SK-MEL-5 (cell line): ENCODE measurements at regions not wholly inside any gene's neighbourhood (a gene's known extent, or its start where the extent isn't known, plus 50 kb on each side); places are given as distances from the start of the nearest gene placed in this dataset.
"Not testable (repeated sequence)": the region's sequence is repeated elsewhere in the genome, so short reads cannot be mapped to it uniquely, and the experiment has no call there.

Experiments used
- DNase-seq: peaks from one replicate; pipeline ENCODE4 v3.0.0-alpha.2; 2016; ENCODE audit warnings: low read depth, low spot score
- in situ Hi-C: cut with HindIII; loops from 2 replicates; pipeline ENCODE4 v1.10.0; 2016; ENCODE audit warnings: low sequenced_read_pairs, high pct_unique_total_duplicates, low pct_unique_long_range_greater_than_20kb

DNA sequence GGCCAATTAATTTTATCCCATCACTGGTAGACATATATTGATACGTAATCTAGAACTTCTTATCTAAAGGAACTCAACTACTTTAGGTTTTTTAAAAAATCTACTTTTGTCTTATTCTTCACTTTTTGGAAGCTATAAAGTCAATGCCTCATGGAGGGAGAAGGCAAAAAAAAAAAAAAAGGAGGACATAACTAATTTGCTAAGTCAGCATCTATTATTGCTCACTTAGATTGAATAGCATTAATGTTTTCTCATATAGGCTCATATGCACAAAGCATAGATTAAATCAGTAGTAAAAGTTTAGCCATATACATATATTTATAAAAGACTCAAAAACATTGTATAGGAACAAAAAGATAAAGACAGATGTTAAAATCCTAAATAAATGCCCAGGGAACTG, 179.3 kb upstream of the DGKB start:
- in situ Hi-C loops, result no loop called here
- no peak for DNase-seq

DNA sequence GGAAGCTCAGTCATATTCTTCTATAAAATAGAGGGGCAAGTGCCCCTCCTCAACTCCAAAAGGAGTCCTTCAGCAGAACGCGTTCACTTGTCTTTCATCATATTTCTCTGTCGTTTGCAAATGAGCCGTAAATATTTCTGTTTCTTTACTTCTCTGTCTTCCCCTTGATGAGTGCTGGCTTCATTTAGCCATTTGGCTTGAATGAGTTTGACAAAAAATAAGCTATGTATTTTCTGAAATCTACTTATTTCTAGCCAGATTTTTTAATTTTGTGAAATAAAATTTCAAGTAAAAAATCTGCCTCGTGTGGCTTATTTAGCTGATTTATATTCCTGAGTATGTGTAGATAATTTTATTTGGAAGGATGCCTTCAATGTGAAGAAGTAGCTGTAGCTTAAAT, 170.8 kb upstream of the DGKB start:
- in situ Hi-C loops, result no loop called here
- DNase-seq, result no peak

DNA sequence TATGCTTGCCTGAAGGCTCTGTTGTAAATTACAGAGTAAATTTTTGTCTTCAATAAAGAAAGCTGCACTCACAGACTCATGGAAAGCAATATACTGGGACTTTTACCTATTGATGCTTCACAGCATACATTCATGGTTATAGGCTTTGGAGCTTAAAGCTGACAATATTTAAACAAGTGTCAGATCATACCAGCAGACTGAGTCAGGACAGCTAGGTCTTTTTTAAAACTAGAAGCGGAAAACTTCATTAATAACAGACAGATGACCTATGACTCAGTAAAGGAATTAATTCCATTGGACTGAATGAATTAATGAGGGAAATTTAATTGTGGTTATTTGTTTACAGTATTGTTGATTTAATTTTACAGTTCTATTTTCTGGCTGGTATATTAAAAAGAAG, 165.8 kb upstream of the DGKB start:
- DNase-seq, result no peak
- in situ Hi-C loops, result no loop called here

DNA sequence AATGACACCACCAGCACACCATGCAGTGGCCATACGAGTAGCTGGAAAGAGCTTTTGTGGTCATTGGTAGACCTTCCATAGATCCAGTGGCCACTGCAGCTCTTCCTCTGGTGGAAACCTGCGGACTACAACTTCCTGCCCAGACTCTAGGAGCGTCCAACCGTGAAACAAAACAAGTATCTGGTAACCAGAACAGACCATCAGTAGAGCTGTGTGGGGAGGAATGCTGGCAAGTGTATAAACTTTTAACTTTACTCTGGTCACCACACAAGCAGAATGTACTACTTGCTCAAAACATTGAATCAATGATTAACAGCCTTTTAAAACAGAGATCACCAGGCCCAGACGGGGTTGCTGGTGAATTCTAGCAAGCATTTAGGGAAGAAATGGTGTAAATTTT, 154.7 kb upstream of the DGKB start:
- DNase-seq, result no peak
- in situ Hi-C loops, result no loop called here

DNA sequence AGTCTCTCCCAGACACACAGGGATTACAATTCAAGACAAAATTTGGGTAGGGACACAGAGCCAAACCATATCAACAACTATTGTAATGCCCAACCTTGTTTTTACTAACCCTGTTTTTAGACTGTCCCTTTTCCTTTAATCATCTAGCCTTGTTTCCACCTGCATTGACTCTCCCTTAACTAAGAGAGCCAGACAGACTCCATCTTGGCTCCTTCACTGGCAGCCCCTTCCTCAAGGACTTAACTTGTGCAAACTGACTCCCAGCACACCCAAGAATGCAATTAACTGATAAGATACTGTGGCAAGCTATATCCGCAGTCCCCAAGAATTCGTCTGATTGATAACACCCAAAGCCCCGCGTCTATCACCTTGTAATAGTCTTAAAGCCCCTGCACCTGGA, 151.8 kb upstream of the DGKB start:
- in situ Hi-C loops, DNase-seq: not testable (repeated sequence)

DNA sequence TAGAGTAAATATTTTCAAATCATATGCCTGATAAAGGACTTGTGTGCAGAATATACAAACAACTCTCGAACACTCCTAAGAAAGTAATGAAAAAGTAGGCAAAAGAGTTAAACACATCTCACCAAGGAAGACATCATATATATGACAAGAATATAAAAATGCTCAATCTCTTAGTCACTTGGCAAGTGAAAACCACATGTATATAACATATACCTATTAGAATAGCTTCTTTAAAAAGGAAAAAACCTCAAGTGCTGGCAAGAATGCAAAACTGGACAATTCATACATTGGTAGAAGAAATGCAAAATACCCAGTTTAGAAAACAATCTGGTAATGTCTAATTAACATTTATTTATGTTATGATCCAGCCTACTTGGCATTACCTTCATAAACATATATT, 146.6 kb upstream of the DGKB start:
- in situ Hi-C loops, result no loop called here
- no peak for DNase-seq

DNA sequence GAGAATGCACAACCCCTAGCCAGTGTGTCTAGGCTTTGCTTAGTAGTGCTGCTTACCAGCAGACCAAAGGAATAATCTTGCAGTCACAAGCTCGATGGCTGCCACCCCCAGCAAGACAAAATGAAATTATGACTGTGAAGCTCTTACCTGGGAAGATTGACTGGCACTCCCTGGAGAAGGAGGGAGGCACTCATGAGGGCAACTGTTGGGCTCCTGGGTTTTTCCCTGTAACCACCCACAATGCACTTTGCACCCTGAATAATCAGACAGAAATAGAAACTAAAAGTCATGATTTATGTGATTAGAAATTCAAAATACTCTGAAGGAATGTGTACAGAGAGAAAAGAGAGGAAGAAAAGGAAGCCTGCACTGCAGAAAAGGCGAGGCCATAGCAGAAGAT, 144.3 kb upstream of the DGKB start:
- in situ Hi-C loops, result no loop called here
- no peak for DNase-seq

DNA sequence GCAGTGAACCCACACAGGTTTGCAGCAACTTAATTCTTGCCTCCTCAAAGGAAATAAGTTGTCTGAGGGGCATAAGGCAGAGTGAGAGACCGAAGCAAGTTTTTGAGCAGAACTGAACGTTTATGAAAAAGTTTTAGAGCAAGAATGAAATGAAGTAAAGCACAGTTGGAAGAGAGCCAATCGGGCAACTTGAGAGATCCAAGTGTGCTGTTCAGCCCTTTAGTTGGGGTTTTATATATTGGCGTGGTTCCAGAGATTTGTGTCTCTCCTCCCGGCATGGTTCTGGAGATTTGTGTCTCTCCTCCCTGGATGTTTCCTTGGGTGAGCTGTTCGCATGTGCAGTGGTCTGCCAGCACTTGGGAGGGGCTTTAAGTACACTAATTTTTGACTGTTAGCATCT, 141.4 kb upstream of the DGKB start:
- no peak for DNase-seq
- in situ Hi-C loops, result no loop called here

DNA sequence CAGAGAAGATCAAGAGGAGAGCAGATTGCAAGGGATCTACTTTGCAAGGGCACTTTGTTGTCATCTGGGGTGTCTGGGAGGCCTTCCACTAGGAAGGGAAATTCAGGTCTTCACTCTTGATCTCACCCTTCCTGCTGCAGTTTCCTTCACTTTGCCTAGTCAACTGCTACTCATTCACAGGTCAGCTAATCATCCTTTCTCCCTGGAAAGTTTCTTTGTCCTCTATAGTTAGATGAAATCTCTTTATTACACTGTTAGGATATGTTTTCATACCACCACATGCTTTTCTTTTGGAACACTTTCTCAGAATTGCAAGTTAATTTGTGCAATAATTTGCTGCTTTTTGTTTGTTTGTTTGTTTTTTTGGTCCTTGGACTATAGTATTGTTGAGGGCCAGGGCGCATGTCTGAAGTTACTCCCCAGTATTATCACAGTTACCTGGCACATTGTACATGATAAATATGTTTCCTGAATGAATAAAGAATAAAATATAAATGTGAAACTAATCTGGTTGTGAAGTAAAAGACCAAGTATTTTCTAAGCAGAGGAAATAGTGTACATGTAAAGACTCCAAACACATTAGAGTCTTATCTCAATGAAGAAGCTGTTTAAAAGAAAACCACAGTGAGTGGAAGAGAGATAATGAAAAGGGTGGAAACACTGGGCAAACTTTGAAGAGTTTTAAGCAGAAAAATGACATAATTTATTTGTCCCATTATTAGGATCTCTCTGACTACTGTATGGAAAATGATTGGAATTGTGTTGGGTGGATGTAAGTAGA, 139.9 kb upstream of the DGKB start:
- no peak for DNase-seq
- in situ Hi-C loops, result no loop called here

DNA sequence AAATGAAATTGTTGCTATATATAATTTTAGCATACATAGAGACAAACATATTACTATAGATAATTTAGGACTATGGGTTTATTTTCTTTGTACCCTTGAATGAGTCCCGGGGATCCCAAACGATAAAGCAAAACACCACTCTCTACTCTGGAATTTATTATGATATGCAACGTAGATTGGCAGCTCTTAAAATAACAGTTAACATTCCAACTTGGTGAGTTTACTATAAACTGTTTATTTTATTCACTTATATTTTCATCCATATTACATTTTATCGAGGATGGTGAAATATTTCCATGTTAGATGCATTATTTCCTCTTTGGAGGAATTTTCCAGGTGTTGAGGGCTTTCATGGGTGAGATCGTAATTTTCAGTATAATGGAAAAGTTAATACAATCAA, 138.7 kb upstream of the DGKB start:
- DNase-seq, result no peak
- in situ Hi-C loops, result no loop called here

DNA sequence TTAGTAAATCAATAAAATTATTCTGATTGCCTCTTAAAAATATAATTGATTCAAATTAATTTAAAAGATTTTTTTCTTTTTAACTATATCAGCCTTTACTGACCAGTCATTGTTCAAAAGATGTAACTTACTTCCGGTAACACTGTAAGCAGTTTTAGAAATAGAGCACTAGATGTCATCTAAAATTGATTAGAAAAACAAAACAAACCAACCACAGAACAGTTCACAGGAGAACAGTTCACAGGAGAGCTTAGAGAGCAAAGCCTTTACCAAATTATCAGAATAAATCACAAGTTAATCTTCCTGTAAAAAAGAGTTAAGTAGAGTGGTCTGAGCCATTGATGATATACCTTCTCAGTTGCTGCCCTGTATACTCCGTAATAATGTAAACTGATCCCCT, 133.3 kb upstream of the DGKB start:
- in situ Hi-C loops, result no loop called here
- DNase-seq, result no peak

DNA sequence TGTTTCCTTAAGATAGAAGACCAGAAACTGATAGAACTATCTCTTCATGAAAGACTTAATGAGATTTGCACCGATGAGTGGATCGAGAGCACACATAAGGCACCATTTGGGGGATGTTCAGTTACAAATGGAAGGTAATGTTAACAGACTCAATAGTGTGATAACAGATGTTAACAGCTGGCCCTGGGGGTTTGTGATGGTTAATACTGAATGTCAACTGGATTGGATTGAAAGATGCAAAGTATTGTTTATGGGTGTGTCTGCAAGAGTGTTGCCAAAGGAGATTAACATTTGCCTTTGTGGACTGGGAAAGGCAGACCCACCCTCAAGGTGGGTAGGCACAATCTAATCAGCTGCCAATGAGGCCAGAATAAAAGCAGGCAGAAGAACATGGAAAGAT, 130.5 kb upstream of the DGKB start:
- no peak for DNase-seq
- in situ Hi-C loops, result no loop called here

DNA sequence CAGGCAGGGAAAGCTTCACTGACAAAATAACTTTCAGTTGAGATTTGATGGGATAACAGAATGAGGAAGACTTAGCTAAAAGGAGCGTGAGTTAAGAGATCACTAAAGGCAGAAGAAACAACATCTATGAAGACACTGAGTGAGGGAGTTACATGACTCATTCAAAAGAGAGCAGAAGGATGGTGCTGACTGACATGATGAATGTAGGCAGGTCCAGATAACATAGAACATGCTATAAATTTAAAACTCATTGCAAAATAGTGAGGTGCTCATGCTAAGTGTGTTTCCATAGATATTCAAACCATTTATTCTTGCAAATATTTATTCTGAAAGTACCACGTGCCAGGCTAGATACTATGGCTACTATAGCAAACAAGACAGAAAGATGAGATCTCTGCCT, 116.4 kb upstream of the DGKB start:
- DNase-seq, result no peak
- in situ Hi-C loops, result no loop called here

DNA sequence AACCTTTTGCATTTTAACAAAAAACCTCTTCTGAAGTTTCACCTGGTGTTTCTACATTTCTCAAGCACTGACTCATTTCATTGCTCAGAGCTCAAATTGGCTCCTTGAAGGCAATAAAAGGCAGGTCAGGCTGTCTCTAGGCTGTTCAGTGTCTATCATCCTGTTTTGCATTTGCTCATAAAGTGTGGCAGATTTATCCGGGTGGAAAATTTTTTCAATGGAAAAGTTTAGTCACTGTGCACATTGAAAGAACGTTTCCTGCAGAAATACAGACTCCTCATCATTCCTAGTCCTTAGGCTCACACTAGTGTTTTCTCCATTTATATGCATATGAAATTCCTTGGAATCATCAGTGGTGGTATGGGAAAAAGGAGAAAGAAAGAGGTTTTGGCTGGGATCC, 114.2 kb upstream of the DGKB start:
- in situ Hi-C loops, result no loop called here
- no peak for DNase-seq

DNA sequence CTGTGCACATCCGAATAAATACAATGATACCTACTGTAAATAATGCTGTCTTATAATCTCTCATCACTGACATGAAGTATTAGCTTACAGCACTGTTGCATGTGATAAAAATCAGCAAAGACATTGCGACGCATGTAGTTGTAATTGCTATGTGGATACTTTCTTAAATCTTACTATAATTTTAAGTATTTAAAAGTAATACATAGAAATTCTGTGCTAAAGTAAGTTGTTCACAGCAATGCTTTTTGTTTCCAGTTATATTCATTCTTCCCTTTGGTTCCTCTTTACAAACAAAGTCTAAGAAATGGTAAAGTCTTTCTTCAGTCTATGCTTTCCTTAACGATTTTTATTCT, 113.7 kb upstream of the DGKB start:
- no peak for DNase-seq
- in situ Hi-C loops, result no loop called here

DNA sequence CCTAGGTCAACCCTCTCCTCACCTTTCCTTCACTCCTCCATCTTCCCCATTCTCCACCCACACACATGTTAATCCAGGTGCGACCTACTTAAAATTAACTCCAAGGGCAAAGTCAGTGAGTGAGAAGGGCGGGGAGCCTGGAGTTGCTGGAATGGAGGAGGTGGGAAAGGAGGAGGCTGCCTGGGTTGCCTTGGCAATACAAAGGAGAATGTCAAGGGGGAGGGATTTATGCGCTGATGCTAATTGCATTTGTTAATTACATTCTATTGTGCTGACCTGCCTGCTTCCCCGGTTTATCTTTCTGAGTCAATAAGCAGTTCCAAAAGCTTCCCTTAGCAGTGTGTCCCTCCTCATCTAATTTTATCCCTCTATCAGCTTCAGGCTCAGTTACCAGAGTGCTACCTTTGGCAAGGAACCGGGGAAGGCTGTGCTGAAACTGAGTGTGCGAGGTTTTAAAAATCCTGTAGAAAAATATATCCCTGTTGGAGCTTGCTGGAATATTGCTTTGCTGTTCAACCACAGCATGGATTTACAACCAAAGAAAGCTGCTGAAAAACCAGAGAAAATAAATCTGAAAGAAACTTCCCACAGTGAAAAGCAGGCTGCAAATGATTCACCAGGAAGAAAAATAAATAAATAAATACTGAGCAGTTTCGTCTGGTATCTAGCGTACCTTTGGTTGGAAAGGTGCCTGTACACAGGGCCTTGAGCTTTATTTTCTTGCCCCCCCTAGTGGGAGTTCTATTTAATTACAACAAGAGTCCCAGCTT, 113.2 kb upstream of the DGKB start:
- in situ Hi-C loops, result no loop called here
- DNase-seq, result peak; percentile 86

DNA sequence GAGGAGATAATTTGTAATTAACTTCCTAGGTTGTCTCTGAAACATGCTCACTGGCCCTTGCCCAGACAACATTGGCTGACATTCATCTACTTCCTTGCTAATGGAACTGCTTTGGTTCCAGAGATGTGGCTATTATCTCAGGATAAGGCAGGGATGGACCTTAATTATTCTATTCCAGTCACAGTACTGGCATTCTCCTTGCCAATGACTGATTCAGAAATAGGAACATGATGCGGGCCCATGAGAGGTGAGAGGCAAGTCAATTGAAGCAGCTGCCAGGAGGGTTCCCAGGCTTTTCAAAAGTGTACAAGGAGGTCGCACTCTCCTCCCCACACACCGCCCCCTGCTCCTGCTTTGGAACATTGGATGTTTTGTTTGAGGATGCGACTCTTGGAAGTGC, 109.6 kb upstream of the DGKB start:
- in situ Hi-C loops, result no loop called here
- no peak for DNase-seq

DNA sequence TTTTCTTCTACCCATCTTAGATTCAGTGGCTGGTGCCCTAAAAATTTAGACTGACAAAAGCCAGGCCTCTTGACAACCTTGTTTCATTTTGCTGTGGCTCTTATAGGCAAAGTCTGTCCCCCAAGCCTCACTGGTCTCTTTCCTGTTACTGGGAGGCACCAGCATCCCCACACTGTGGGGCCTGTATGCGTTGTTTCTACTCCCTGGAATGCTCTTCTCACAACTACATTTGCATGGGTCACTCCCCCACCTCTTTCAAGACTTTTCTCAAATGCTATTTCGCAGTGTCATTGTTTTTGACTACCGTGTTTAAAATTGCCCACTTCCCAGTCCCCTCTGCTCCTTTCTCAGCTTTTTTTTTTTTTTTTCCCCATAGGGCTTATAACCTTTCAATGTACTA, 108.7 kb upstream of the DGKB start:
- DNase-seq, result no peak
- in situ Hi-C loops, result no loop called here

DNA sequence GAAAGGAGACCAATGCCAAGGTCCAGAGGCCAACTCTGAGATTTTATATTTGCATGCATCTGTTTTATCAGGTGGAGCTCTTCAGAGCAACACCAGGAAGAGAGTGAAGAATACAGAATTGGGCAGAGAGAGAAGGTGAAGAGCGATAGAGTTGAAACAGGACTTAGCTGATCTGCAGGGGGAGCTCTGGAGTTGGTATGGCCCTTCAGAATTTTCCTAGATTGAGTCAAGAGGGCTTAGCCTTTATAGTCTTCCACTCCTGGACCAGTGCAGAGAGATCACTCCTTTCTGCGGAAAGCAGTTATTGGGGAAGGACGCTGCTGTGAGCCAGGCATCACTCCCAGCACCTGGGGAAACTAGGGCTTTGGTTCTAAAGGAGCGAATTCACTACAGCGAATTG, 105.0 kb upstream of the DGKB start:
- in situ Hi-C loops, result no loop called here
- peak; percentile 76 for DNase-seq
